AG04450 (cell line): ENCODE measurements at regions not wholly inside any gene's neighbourhood (a gene's known extent, or its start where the extent isn't known, plus 50 kb on each side); places are given as distances from the start of the nearest gene placed in this dataset.

Source experiments
- CTCF ChIA-PET: fragments of 300-600, 350-600 bp; formaldehyde crosslinking; extraction: SDS; loops from one replicate; lab custom pipeline; 2022; ENCODE audit warnings: antibody characterized with exemption, inconsistent platforms; lab: Charles Lee
- POLR2A ChIA-PET: fragments of 350-600 bp; formaldehyde crosslinking; extraction: SDS; loops from one replicate; lab custom pipeline; 2021; ENCODE audit warnings: antibody characterized with exemption, inconsistent platforms; lab: Yijun Ruan, JAX
- DNase-seq: peaks from one replicate; pipeline ENCODE4 v3.0.0-alpha.2; 2011; ENCODE audit warnings: low read depth, low spot score
- H3K27ac ChIP-seq: one replicate; pipeline ENCODE4 v1.5.1; 2012; ENCODE audit warnings: low read depth, low read length, control low read depth
- H3K27me3 ChIP-seq: one replicate; pipeline ENCODE4 v1.6.0; 2012; ENCODE audit warnings: low read length; ENCODE audit not compliant: control insufficient read depth, insufficient read depth
- H3K4me3 ChIP-seq: 2 replicates; pipeline ENCODE4 v1.5.1; 2011; ENCODE audit warnings: mild to moderate bottlenecking, low read depth, low read length, control low read depth
- H3K9me3 ChIP-seq: 2 replicates; pipeline ENCODE4 v1.5.1; 2012; ENCODE audit warnings: low read length; ENCODE audit not compliant: control insufficient read depth, insufficient read depth
- CTCF ChIP-seq: IDR thresholded peaks from 2 replicates; pipeline ENCODE4 v1.5.1; 2011; ENCODE audit warnings: low read depth, low read length, control low read depth, inconsistent platforms

- Histone ChIP-seq H3K9me3 (no peaks in the 10 kb centered on the region), H3K4me3 (no peak overlapping the region), H3K27me3 (no peaks in the 10 kb centered on the region), H3K27ac (no peak overlapping the region)
- POLR2A ChIA-PET = no interaction called here
- DNase-seq = no peak
- CTCF ChIA-PET = no interaction called here
- TF ChIP-seq CTCF = no peak
These were observed 404.8 kb downstream of the EPHA5 start for GRCh38 chr4:65265526-65265925.

GRCh38 chr4:65259296-65259695, 411.0 kb downstream of the EPHA5 start:
- Histone ChIP-seq H3K27me3 (no peaks in the 10 kb centered on the region), H3K27ac (no peak overlapping the region), H3K4me3 (no peak overlapping the region), H3K9me3 (no peaks in the 10 kb centered on the region)
- no peak for TF ChIP-seq CTCF
- DNase-seq = no peak
- ChIA-PET POLR2A (no interaction called here), CTCF (no interaction called here)

- ChIA-PET POLR2A (no interaction called here), CTCF (no interaction called here)
- TF ChIP-seq CTCF = no peak
These were observed 419.4 kb downstream of the EPHA5 start for GRCh38 chr4:65250916-65251315.

GRCh38 chr4:65249111-65249510, 421.2 kb downstream of the EPHA5 start:
- CTCF ChIA-PET = no interaction called here
- no peak overlapping the region for H3K4me3 ChIP-seq
- POLR2A ChIA-PET = no interaction called here
- no peaks in the 10 kb centered on the region for H3K27me3 ChIP-seq
- no peak for DNase-seq
- no peaks in the 10 kb centered on the region for H3K9me3 ChIP-seq
- no peak overlapping the region for H3K27ac ChIP-seq
- no peak for TF ChIP-seq CTCF

More at GRCh38 chr4:65250916-65251315, 419.4 kb downstream of the EPHA5 start:
- Histone ChIP-seq H3K27me3 (no peaks in the 10 kb centered on the region), H3K9me3 (no peaks in the 10 kb centered on the region), H3K4me3 (no peak overlapping the region), H3K27ac (no peak overlapping the region)
- no peak for DNase-seq

GRCh38 chr4:65242156-65242846, 428.0 kb downstream of the EPHA5 start:
- TF ChIP-seq CTCF = no peak
- H3K27me3 ChIP-seq = no peaks in the 10 kb centered on the region
- H3K4me3 ChIP-seq = no peak overlapping the region
- POLR2A ChIA-PET = no interaction called here
- CTCF ChIA-PET = no interaction called here
- peaks cover 21% of the 10 kb centered on the region for H3K9me3 ChIP-seq
- no peak overlapping the region for H3K27ac ChIP-seq
- DNase-seq = no peak
